CD4-positive, alpha-beta T cell (primary cell): ENCODE measurements at regions not wholly inside any gene's neighbourhood (a gene's known extent, or its start where the extent isn't known, plus 50 kb on each side); places are given as distances from the start of the nearest gene placed in this dataset.

Experiments used
- ATAC-seq: fragments of 200-7000 bp; cut with Tn5 transposase; one replicate; pipeline ENCODE4 v1.10.0; 2022; ENCODE audit warnings: mild to moderate bottlenecking; ENCODE audit not compliant: poor library complexity
- CTCF ChIA-PET: fragments of 350-600 bp; sonication (Branson Sonifier 250); formaldehyde crosslinking; loops from one replicate; lab custom pipeline; 2021; ENCODE audit warnings: antibody characterized with exemption, inconsistent platforms; lab: Charles Lee
- POLR2A ChIA-PET: fragments of 350-600 bp; sonication (Branson Sonifier 250); formaldehyde crosslinking; loops from one replicate; lab custom pipeline; 2021; ENCODE audit warnings: antibody characterized with exemption, inconsistent platforms; lab: Charles Lee
- DNase-seq, 14 experiments: peaks; one replicate each; pipeline ENCODE4 v3.0.0-alpha.2; 2013 to 2020; ENCODE audit warnings: mixed read lengths in 2 of 14
- H3K27ac ChIP-seq, 2 donors: one replicate each; pipeline versions ENCODE4 v1.5.1 to v1.7.0; 2013; ENCODE audit warnings: low read length in 2 of 2, low read depth in 1 of 2, mild to moderate bottlenecking in 1 of 2
- H3K27me3 ChIP-seq, 2 experiments: 1 replicate in 1 of 2; 2 replicates in 1 of 2; pipeline versions ENCODE4 v1.6.1 to v1.7.0; 2013; ENCODE audit warnings: low read length in 2 of 2, control low read depth in 1 of 2, mild to moderate bottlenecking in 1 of 2, moderate library complexity in 1 of 2; ENCODE audit not compliant: insufficient read depth in 2 of 2, control insufficient read depth in 1 of 2
- H3K36me3 ChIP-seq: one replicate; pipeline ENCODE4 v1.6.1; 2013; ENCODE audit warnings: low read length, control low read depth; ENCODE audit not compliant: insufficient read depth
- H3K4me1 ChIP-seq: one replicate; pipeline ENCODE4 v1.6.1; 2013; ENCODE audit warnings: low read length, control low read depth; ENCODE audit not compliant: insufficient read depth
- H3K4me3 ChIP-seq: one replicate; pipeline ENCODE4 v1.5.1; 2013; ENCODE audit warnings: mild to moderate bottlenecking, low read length, moderate library complexity
- H3K9me3 ChIP-seq, 2 experiments: 1 replicate in 1 of 2; 2 replicates in 1 of 2; pipeline versions ENCODE4 v1.6.1 to v1.7.0; 2013; ENCODE audit warnings: low read length in 2 of 2, mild to moderate bottlenecking in 2 of 2, control low read depth in 1 of 2, moderate library complexity in 1 of 2; ENCODE audit not compliant: control insufficient read depth in 1 of 2, insufficient read depth in 1 of 2
- H3K27ac Mint-ChIP-seq: one replicate; pipeline ENCODE4 v1.8.0; 2020; ENCODE audit warnings: mixed read lengths
- H3K27me3 Mint-ChIP-seq: one replicate; pipeline ENCODE4 v1.8.0; 2021; ENCODE audit warnings: mixed read lengths
- H3K36me3 Mint-ChIP-seq: one replicate; pipeline ENCODE4 v1.8.0; 2021; ENCODE audit warnings: low read depth, mixed read lengths
- H3K4me1 Mint-ChIP-seq: one replicate; pipeline ENCODE4 v1.8.0; 2021; ENCODE audit warnings: low read depth, mixed read lengths
- H3K4me3 Mint-ChIP-seq: one replicate; pipeline ENCODE4 v1.8.0; 2020; ENCODE audit warnings: mild to moderate bottlenecking, mixed read lengths
- H3K9me3 Mint-ChIP-seq: one replicate; pipeline ENCODE4 v1.8.0; 2020; ENCODE audit warnings: mixed read lengths
- intact Hi-C, 2 experiments: fragments of 100-400 bp; cut with DNase I in 1 of 2; cut with micrococcal nuclease in 1 of 2; formaldehyde crosslinking; loops; one replicate each; pipeline versions ENCODE4 v1.15.1 to v1.9.0; 2023 to 2025; cut with DNase I, micrococcal nuclease
- TF ChIP-seq, protein P1 (sequence below): fragments of 200-600 bp; IDR thresholded peaks from one replicate; pipeline ENCODE4 v1.8.0; 2022; ENCODE audit warnings: antibody characterized with exemption, mild to moderate bottlenecking

DNA sequence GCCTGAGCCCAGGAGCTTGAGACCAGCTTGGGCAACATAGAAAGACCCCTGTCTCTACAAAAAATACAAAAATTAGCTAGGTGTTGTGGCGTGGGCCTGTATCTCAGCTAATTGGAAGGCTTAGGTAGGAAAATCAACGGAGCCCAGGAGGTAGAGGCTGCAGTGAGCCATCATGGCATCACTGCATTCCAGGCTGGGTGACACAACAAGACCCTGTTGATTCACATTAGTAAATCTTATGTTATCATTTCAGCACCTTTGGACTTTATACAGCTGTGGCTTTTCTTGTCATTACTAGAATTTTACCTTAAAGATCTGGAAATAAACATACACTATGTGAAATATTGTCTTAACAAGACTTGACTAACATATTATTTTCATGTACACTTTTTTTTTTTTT lies 185.0 kb downstream of the ZNF608 start:
- no peak overlapping the region for H3K4me3 Mint-ChIP-seq
- H3K27me3 Mint-ChIP-seq = no peaks in the 10 kb centered on the region
- intact Hi-C loops = no loop called here
- Histone ChIP-seq H3K9me3 (peaks cover 0 to 3% of the 10 kb centered on the region in 2 experiments), H3K27ac (no peak overlapping the region), H3K27me3 (no peaks in the 10 kb centered on the region), H3K4me3 (no peak overlapping the region), H3K4me1 (no peaks in the 10 kb centered on the region), H3K36me3 (no peaks in the 10 kb centered on the region)
- no peaks in the 10 kb centered on the region for H3K9me3 Mint-ChIP-seq
- no peak overlapping the region for H3K27ac Mint-ChIP-seq
- no peaks in the 10 kb centered on the region for H3K36me3 Mint-ChIP-seq
- DNase-seq (no peak), ATAC-seq (no peak)
- ChIA-PET CTCF (no interaction called here), POLR2A (interaction anchor here (0.6 kb wide), 1 partner anchor 101 kb away, joined by 3 read pairs; no protein-coding TSS in a partner anchor)
- TF ChIP-seq, protein P1, sequence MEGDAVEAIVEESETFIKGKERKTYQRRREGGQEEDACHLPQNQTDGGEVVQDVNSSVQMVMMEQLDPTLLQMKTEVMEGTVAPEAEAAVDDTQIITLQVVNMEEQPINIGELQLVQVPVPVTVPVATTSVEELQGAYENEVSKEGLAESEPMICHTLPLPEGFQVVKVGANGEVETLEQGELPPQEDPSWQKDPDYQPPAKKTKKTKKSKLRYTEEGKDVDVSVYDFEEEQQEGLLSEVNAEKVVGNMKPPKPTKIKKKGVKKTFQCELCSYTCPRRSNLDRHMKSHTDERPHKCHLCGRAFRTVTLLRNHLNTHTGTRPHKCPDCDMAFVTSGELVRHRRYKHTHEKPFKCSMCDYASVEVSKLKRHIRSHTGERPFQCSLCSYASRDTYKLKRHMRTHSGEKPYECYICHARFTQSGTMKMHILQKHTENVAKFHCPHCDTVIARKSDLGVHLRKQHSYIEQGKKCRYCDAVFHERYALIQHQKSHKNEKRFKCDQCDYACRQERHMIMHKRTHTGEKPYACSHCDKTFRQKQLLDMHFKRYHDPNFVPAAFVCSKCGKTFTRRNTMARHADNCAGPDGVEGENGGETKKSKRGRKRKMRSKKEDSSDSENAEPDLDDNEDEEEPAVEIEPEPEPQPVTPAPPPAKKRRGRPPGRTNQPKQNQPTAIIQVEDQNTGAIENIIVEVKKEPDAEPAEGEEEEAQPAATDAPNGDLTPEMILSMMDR = no peak
- no peaks in the 10 kb centered on the region for H3K4me1 Mint-ChIP-seq

DNA sequence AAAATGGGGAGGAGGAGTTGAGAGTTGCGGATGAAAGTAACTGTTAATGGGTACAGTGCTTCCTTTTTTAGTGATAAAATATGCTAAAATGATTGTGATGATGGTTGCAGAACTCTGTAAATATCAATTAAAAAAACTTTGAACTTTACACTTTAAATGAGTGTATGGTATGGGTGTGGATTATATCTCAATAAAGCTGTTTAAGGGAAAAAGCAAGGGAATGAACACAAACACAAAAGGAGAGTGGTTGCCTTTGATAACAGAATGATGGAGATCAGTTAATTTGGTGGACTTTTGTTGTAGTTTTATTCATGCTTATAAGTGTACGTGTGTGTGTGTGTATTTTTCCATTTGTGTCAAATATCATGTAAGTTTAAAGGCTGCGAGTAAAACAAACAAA lies 186.1 kb downstream of the ZNF608 start:
- TF ChIP-seq, protein P1 = no peak
- POLR2A ChIA-PET = no interaction called here
- H3K9me3 Mint-ChIP-seq = no peaks in the 10 kb centered on the region
- H3K4me1 Mint-ChIP-seq = no peaks in the 10 kb centered on the region
- H3K27ac Mint-ChIP-seq = no peak overlapping the region
- no peaks in the 10 kb centered on the region for H3K27me3 Mint-ChIP-seq
- intact Hi-C loops = no loop called here
- CTCF ChIA-PET = interaction anchor here (0.6 to 1.2 kb wide), 3 partner anchors 10 to 82 kb away, joined by 3 to 6 read pairs (median 3); no protein-coding TSS in a partner anchor
- no peak overlapping the region for H3K27ac ChIP-seq
- H3K4me1 ChIP-seq = no peaks in the 10 kb centered on the region
- peaks cover 0 to 3% of the 10 kb centered on the region in 2 experiments for H3K9me3 ChIP-seq
- no peaks in the 10 kb centered on the region for H3K27me3 ChIP-seq
- H3K36me3 Mint-ChIP-seq = no peaks in the 10 kb centered on the region
- no peak overlapping the region for H3K4me3 Mint-ChIP-seq
- DNase-seq (no peak), ATAC-seq (no peak)
- no peaks in the 10 kb centered on the region for H3K36me3 ChIP-seq
- no peak overlapping the region for H3K4me3 ChIP-seq

DNA sequence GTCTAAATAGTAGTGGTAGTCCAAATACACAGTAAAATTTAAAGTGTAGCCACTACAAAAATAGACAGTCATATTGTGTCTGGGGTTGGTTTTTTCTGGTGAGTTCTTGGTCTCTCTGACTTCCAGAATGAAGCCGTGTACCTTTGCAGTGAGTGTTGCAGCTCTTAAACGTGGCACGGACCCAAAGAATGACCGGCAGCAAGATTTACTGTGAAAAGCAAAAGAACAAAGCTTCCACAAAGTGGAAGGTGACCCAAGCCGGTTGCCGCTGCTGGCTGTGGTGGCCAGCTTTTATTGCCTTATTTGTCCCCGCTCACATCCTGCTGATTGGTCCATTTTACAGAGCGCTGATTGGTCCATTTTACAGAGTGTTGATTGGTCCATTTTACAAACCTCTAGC lies 188.7 kb downstream of the ZNF608 start:
- DNase-seq = no peak
- Mint-ChIP-seq H3K4me1 (no peaks in the 10 kb centered on the region), H3K9me3 (no peaks in the 10 kb centered on the region), H3K36me3 (no peaks in the 10 kb centered on the region), H3K27me3 (peaks cover 4% of the 10 kb centered on the region), H3K27ac (no peak overlapping the region), H3K4me3 (no peak overlapping the region)
- ATAC-seq = no peak
- Histone ChIP-seq H3K36me3 (no peaks in the 10 kb centered on the region), H3K9me3 (peaks cover 0 to 3% of the 10 kb centered on the region in 2 experiments), H3K27me3 (no peaks in the 10 kb centered on the region), H3K27ac (no peak overlapping the region), H3K4me3 (no peak overlapping the region), H3K4me1 (no peaks in the 10 kb centered on the region)
- intact Hi-C loops = no loop called here
- ChIA-PET POLR2A (no interaction called here), CTCF (no interaction called here)
- TF ChIP-seq, protein P1 = no peak
